Prostate gland (tissue), 2 donors: ENCODE measurements at regions not wholly inside any gene's neighbourhood (a gene's known extent, or its start where the extent isn't known, plus 50 kb on each side); places are given as distances from the start of the nearest gene placed in this dataset.

ENCODE experiments used
- POLR2A ChIP-seq: fragments of 450-650 bp; IDR thresholded peaks from one replicate; pipeline ENCODE4 v1.6.1; 2016; ENCODE audit warnings: antibody characterized with exemption, mild to moderate bottlenecking
- POLR2AphosphoS5 ChIP-seq: sonication (generic); formaldehyde crosslinking; IDR thresholded peaks from one replicate; pipeline ENCODE4 v1.6.1; 2017; ENCODE audit warnings: antibody characterized with exemption
- TF ChIP-seq, protein P1 (sequence below), 4 experiments: fragments of 200-600 bp in 2 of 4; fragments of 450-650 bp in 2 of 4; sonication (generic) in 2 of 4; IDR thresholded peaks; 1 replicate in 3 of 4; 2 replicates in 1 of 4; pipeline ENCODE4 v1.5.1; 2016 to 2019; ENCODE audit warnings: antibody characterized with exemption in 4 of 4, mild to moderate bottlenecking in 2 of 4, moderate library complexity in 2 of 4

DNA sequence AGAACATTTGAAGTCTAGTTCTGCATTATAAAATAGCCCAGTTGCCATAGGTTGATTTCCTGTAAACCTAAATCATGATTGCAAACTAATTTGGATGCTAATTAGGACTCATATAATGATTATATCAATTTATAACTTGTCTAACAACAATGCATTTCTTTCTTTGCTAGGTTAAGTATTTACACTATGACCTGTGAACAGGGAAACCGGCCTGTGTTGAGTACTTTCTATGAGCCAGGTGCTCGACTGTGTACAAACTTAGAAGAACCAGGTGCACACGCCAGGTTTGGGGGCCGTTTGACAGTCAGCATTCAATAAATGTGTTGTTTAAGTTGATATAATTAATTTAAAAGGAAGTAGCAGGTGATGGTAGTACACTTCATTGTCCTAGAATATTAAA, 203.1 kb downstream of the TM9SF2 start:
- TF ChIP-seq POLR2A: no peak
- TF ChIP-seq, protein P1, sequence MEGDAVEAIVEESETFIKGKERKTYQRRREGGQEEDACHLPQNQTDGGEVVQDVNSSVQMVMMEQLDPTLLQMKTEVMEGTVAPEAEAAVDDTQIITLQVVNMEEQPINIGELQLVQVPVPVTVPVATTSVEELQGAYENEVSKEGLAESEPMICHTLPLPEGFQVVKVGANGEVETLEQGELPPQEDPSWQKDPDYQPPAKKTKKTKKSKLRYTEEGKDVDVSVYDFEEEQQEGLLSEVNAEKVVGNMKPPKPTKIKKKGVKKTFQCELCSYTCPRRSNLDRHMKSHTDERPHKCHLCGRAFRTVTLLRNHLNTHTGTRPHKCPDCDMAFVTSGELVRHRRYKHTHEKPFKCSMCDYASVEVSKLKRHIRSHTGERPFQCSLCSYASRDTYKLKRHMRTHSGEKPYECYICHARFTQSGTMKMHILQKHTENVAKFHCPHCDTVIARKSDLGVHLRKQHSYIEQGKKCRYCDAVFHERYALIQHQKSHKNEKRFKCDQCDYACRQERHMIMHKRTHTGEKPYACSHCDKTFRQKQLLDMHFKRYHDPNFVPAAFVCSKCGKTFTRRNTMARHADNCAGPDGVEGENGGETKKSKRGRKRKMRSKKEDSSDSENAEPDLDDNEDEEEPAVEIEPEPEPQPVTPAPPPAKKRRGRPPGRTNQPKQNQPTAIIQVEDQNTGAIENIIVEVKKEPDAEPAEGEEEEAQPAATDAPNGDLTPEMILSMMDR (IDR thresholded peaks at IDR 0.05): no peak
- TF ChIP-seq POLR2AphosphoS5: no peak
